ENCODE measurements at regions not wholly inside any gene's neighbourhood (a gene's known extent, or its start where the extent isn't known, plus 50 kb on each side); places are given as distances from the start of the nearest gene placed in this dataset.
"Not testable (repeated sequence)": the region's sequence is repeated elsewhere in the genome, so short reads cannot be mapped to it uniquely, and the experiment has no call there.

DNA sequence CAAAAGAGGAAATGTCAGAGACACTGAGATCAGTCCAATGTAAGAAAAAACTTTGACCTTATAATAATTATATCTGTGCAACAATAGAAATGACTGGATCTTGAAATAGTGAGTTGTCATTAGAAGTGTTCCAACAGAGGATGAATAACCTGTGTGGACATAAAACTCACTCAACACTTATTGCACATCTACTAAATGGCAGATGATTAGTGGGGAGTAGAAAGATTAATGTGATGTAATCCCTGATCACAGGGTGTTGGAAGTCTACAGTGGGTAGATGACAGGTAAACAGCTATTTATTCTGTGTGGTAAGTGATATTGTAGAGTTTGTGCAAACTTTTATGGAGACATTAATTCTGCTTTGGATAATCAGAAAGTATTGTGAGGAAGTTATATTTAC, 177.3 kb upstream of the HMHB1 start:
- DNase-seq (ENCODE audit: low spot score) = no peak

DNA sequence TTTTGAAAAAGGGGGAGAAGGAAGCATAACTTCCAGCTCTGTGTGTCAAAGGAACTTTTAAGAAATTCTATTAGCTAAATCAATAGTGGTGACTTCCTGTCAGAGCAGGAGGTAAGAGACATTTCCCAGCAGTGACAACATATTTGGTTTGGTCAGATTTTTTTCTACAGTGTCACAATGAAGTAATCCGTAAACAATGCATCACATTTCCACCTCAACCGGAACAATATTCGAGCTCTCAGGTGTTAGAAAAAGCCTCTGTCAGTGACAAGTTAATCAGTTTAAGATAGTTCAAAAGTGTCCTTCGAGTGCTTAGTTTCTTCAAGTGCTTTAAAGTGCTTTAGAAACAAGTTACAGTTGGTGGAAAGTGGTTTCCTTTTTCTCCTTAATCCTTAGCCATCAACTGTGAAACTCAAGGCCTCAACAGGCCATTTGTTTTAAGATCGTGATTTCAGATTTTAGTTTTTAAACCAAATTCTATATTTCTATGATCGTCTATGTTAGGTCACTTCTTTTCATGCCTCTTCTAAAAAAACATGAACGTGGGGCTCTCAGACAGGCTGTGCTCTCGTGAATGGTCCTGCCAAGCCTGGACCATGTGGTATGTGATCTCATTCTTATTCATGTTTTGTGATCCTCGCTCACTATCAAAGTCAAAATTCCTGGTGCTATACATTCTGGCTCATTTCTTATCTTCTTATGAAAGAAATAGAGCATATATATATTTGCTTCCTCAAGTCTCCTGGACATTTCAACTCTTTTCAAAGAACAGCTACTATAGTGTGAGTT, 181.9 kb upstream of the HMHB1 start:
- DNase-seq (ENCODE audit: low spot score) = no peak

DNA sequence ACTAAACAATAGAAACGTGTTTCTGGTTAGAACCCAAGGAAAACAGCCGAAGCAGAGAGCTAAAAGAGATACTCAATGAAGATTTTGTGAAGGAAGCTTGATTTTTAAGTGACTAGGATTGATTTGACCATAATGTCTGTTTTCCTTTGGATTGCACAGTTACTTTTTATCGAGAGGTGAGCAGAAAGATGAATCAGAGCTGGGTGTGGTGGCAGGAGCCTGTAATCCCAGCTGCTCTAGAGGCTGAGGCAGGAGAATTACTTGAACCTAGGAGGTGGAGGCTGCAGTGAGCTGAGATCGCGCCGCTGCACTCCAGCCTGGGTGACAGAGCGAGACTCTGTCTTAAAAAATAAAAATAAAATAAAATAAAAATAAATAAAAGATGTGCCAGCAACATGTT, 186.9 kb upstream of the HMHB1 start:
- DNase-seq (ENCODE audit: low spot score) = not testable (repeated sequence)

DNA sequence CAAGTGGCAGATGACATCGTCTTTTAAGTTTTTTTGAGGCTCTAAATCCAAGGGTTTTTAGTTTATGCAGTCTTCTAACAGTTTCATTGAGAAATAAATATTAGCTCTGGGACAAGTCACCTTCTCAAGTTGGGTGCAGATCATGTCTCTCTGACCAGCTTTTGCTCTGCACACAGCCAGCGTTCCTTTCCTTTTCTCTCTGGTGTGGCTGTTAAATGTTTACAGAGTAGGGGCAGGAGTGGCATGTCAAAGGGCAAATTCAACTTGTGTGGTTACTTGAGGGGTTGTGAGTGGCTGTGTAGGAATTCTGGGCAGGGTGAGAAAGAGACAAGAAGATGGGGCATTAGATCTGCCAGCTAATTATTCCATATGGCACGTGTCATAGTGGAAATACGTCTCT, 187.5 kb upstream of the HMHB1 start:
- DNase-seq (ENCODE audit: low spot score) = no peak

GRCh38 chr5:143619040-143619439, 192.9 kb upstream of the HMHB1 start:
- no peak for DNase-seq (ENCODE audit: low spot score)

- DNase-seq (ENCODE audit: low spot score) = no peak
These were observed 193.8 kb upstream of the HMHB1 start for GRCh38 chr5:143618141-143618540.

- DNase-seq (ENCODE audit: low spot score) = no peak
These were observed 197.1 kb upstream of the HMHB1 start for GRCh38 chr5:143614831-143615230.

DNA sequence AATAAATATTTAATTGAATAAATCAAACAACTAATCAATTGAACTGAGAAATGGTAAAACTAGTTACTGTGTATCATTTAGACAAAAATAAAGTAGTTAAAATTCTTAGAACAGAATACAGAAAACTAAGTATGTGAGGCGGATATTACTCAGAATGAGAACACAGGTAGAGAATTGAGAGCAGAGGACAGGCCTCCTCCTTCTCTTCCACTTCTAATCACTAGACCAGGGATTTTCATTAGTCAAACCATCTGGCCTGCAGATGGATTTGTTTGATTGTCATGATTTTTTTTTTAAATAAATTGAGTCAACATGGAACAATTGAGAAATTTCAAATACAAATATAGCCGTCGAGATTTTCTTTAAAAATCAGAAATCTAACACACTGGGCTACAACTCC, 198.6 kb upstream of the HMHB1 start:
- DNase-seq (ENCODE audit: low spot score) = no peak

DNA sequence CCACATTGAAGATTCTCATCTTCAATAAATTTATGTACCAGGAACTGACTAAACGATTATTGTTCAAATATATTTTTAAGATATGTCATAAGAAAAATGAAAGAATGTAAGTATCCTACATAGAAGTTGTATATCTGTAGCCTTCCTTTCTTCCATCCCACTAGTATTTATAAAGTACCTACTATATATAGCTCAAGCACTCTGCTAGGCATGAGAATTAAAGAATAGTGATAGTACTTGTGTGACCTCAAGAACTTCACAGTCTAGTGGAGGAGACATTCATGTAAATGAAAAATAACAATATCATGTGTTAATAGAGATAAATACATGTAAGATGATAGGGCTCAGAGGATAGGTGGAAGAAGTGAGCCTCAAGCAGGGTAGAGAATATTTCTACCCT, 201.0 kb upstream of the HMHB1 start:
- no peak for DNase-seq (ENCODE audit: low spot score)

DNA sequence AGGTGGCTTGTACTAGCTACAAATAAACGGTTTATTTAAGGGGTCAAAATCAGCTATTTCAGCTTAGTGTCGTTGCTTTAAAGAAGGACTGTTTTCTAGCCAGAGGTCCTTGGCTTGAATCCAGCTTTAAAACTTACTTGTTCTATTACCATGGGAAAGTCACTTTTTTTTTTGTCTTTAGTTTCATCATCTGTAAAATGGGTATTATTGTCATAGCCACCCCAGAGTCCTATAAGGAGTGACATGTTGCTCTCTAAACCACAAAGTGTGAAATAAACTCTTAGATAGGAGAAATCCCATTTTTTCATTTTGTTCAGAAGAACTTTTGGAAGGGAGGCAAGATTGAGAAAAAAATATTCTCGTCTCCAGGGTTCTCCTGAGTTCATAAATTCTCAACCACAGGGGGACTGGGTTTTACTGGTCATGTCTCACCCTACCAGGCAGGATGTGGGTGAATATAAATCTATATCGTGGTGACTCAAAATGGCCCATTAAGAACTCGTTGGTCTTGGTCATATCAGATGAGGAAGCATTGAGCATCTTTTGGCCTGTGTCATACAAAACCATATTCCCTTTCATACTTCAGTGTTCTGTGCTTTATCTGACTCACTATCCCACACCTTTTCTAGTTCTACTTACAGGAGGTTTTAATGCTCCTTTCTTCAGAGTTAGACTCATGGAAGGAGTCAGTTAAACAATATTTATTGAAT, 202.7 kb upstream of the NR3C1 start:
- no peak for DNase-seq (ENCODE audit: low spot score)

DNA sequence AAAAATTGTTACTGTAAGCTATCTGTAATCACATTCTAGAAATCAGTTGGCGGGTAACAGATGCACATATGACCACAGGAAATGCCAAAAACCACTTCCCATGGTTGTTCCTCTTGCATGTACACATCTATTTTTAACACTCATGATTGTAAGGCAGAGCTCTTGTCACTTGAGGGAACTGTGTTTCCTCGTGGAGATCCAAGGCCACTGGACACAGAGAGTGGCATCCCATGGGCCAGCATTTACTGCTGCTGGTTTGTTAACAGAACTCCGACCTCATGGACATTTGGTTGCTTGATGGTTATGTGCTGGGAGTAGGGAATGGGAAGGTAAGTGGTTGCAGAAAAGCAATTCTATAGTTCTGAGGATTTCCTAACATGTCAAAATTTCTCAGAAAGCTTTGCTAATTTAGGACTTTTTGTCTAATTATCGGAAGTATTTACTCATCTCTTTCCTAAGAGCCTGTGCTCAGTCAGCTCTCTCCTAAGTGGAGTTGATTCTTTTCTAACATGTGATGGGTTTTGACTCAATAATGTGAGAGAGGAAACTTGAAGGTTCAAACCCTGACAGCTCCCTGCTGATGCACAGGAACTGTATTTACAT, 202.0 kb upstream of the NR3C1 start:
- peak; percentile 37 for DNase-seq (ENCODE audit: low spot score)

DNA sequence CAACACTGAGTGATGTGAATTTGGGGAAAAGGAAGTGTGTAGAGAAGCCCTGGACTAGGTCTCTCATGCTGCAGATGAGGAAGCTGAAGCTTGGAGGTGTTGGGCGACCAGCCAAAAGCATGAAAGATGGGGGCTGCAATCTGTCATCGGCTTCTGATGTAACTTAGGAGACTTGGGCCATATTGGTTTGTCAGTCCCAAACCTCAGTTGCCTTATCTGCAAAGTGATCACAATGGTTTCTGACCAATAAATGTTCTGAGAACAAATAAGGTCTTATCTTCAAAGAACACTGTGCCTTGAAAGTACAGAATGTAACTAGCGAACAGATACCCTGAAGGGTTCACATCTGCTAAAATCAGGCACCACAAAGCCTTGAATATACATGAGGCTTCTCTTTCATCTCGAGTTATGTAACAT, 198.4 kb upstream of the NR3C1 start:
- no peak for DNase-seq (ENCODE audit: low spot score)

- no peak for DNase-seq (ENCODE audit: low spot score)
These were observed 197.9 kb upstream of the NR3C1 start for GRCh38 chr5:143601357-143601756.

DNA sequence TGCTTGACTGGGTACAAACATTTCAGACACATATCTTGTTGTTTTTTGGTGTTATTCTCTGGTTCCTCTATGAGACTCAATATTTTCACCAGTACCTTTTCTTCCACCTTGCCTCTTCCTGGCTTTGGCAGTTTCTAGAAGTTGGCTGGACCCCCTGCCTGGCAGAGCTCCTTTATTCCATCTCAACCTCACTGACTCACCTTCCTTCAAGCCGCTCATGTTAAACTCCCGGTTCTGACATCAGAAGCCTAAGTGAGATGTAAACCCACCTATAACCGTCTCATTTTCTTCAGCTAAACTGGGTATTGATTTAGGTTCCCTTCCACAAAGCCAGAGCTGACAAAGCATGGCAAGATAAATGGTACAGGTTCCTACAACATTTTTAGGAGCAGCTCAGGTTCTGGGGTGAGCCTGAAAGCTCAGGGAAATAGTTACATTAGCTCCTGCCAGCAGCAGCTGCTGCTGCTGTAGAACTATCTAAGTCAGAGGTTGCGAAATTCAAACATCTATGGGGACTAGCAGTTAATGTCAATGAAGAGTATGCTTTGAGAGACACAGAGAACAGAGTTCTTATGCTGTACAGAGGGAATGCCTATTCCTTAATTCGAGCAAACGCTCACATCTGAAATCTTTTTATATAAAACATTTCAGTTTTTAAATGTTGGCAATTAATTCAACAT, 197.1 kb upstream of the NR3C1 start:
- no peak for DNase-seq (ENCODE audit: low spot score)

GRCh38 chr5:143599474-143599873, 196.0 kb upstream of the NR3C1 start:
- no peak for DNase-seq (ENCODE audit: low spot score)

- no peak for DNase-seq (ENCODE audit: low spot score)
These were observed 193.3 kb upstream of the NR3C1 start for GRCh38 chr5:143596824-143597223.

DNA sequence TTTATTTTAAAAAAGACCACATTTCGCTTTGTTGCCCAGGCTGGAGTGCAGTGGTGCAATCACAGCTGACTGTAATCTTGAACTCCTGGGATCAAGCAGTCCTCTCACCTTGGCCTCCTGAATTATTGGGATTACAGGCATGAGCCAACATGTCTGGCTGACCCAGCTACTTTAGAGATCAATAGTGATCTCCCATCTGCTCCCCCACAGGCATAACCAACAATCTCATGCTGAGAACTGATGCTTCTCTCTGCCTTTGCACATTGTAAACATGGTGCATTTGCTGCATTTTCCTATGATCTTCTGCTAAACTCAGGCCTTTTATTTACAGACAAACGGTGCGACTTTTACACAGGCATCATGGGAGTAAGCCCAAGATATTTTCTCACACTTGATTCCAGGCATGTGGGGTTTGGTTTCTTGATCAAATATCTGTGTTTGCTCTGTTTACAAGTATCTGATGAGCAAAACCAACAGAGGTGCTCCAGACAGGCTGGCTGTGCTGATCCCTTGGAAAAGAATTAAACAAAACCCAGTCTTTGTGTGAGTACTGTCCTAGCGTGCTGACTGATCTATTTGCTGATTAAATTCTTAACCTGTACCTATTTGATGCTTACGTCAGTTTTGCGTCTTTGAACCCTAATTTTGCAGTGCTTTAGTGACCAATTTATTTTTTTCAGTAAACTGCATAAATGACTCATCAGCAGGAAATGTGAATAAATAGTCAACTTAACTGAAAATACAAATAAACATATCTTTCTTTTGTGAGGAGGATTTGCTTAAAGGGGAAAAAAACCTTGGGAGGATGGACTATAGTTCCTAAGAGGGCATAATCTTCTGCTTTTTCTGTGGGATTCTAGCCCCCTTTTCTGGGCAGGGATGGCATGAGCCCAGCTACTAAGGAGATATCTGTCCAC, 191.7 kb upstream of the NR3C1 start:
- DNase-seq (ENCODE audit: low spot score) = no peak

DNA sequence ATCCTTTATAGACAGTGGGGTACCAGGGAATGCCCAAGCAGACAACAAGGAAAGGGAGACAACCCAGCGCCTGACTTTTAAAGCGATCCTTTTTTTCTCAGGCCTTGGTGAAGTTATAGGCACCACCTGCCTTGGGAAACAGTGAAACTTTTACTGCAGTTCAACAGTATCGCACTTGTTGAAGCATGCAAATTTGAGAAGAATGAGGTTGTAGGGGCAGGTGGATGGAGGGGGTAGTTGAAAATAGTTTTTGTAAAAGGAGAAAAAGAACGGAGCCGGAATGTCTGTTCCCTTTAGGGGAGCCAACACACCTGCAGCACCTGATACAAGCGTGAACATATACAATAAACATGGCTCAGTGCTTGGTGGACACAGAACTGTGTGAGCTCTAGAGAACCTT, 190.2 kb upstream of the NR3C1 start:
- DNase-seq (ENCODE audit: low spot score) = no peak

DNA sequence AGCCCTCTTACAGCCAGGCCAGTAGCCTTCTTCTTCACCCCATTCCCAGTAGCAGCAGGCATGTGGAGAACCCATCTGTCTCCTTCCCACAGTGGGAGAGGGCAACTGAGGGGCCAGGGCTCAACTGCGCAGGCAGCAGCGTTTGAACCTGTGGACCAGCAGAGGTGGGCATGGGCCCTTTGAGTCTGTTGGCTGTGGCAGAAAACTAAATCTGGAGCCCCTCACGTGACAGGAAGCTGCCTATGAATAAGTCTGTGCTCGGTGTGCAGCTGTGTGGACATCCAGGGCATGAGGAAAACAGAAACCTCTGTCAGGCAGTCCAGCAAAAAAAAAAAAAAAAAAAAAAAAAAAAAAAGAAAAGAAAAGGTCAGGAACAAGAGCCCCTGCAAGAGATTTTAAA, 189.2 kb upstream of the NR3C1 start:
- DNase-seq (ENCODE audit: low spot score) = no peak

DNA sequence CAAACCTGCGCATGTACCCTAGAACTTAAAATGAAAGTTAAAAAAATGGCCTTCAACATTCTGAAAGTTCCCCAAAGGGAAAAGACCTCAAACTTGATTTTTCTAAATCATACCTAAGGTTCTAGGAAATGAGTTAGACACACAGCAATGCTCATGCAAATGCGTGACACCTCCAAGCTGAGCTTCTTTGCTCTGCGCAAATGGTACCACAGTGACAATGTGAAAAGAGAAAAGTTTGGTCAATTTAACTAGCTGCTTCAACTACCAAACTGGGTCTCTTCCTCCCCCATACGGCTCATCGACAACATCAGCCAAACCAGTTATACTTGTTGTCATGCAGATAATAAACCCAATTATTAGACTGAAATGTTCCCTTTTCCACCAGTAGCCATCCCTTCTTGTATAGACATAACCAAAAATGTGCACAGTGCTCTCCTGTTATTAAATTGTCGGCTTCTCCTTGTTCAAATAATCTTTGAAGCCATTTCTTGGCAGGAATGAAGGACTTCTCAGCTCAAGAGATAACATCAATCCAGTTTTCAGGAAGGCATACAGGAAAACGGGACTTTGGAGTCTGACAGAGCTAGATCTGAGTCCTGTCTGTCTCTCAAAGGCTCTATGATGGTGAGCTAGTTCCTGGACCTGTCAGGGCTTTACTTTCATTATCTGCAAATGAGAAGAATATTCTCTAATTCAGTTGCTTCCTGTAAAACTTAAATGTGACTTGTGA, 185.6 kb upstream of the NR3C1 start:
- DNase-seq (ENCODE audit: low spot score) = no peak

DNA sequence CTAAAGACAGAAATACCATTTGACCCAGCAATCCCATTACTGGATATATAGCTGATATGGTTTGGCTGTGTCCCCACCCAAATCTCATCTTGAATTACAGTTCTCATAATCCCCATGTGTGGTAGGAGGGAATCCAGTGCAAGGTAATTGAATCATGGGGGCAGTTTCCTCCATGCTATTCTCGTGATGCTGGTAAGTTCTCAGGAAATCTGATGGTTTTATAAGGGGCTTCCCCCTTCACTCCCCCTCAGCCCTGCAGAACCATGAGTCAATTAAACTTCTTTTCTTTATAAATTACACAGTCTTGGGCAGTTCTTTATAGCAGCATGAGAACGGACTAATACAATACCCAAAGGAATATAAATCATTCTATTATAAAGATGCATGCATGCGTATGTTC, 184.6 kb upstream of the NR3C1 start:
- not testable (repeated sequence) for DNase-seq (ENCODE audit: low spot score)

All from globus pallidus (tissue), 1 donor.